ENCODE measurements at regions not wholly inside any gene's neighbourhood (a gene's known extent, or its start where the extent isn't known, plus 50 kb on each side); places are given as distances from the start of the nearest gene placed in this dataset.
"Not testable (repeated sequence)": the region's sequence is repeated elsewhere in the genome, so short reads cannot be mapped to it uniquely, and the experiment has no call there.

- intact Hi-C loops (cut with DNase I): no loop called here
- WGBS (ENCODE audit: insufficient coverage, low coverage, low lambda C conversion rate, missing lambda C conversion rate): 22% methylated on average over 2 of the region's 2 CpGs
- no peak for DNase-seq
- Histone ChIP-seq H3K9me3 (no peaks in the 10 kb centered on the region), H3K4me3 (no peak overlapping the region), H3K27me3 (no peaks in the 10 kb centered on the region), H3K36me3 (no peaks in the 10 kb centered on the region), H3K4me1 (no peaks in the 10 kb centered on the region), H3K27ac (no peak overlapping the region)
- no peak for ATAC-seq
- TF ChIP-seq CTCF (IDR thresholded peaks at IDR 0.05): no peak
- no peak for TF ChIP-seq POLR2A (IDR thresholded peaks at IDR 0.05)
Measured at GRCh38 chrX:34325460-34325859, 193.3 kb upstream of the FAM47A start.

DNA sequence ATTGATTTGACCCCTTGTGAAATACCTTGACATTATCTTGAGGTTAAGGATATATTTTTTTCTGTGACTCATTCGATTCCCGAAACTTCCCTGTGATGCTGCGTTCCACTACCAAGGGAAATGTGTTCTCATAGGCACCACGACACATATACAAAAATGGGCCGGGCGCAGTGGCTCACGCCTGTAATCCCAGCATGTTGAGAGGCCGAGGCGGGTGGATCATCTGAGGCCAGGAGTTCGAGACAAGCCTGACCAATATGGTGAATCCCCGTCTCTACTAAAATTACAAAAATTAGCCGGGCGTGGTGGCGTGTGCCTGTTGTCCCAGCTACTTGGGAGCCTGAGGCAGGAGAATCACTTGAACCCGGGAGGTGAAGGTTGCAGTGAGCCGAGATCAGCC is 188.3 kb upstream of the FAM47A start:
- H3K27me3 ChIP-seq; DNase-seq; H3K4me3 ChIP-seq; H3K27ac ChIP-seq; H3K36me3 ChIP-seq; intact Hi-C loops (cut with DNase I); ATAC-seq; H3K4me1 ChIP-seq; H3K9me3 ChIP-seq: not testable (repeated sequence)
- WGBS (ENCODE audit: insufficient coverage, low coverage, low lambda C conversion rate, missing lambda C conversion rate): 73% methylated on average over 14 of the region's 16 CpGs

DNA sequence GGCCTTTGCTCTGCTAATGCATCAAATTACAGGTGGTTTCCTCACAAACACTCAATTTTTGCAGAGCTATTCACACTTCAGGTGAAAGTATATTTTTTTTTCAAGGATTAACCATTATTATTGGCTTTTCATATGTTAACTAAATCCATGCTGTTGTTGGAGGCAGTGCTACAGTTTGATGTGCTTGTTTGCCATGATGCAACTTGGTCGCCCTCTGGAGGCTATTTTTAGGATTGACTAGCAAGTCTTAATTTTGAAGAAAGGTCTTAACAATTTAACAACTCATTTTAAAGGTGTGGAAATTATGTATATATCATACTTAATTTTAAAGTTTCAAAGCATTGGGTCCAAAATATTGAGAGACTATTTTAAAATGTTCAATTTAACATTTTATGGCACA is 168.8 kb upstream of the FAM47A start:
- Histone ChIP-seq H3K4me1 (no peaks in the 10 kb centered on the region), H3K4me3 (no peak overlapping the region), H3K9me3 (no peaks in the 10 kb centered on the region), H3K27ac (no peak overlapping the region), H3K27me3 (no peaks in the 10 kb centered on the region), H3K36me3 (no peaks in the 10 kb centered on the region)
- WGBS (ENCODE audit: insufficient coverage, low coverage, low lambda C conversion rate, missing lambda C conversion rate): 0% methylated on average over 1 of the region's 1 CpG
- DNase-seq (no peak), ATAC-seq (peak; percentile 47 to 65 (median 60))
- TF ChIP-seq CTCF (IDR thresholded peaks at IDR 0.05): peak; percentile 65 to 75 (median 68)
- TF ChIP-seq POLR2A (IDR thresholded peaks at IDR 0.05): no peak
- intact Hi-C loops (cut with DNase I): no loop called here

DNA sequence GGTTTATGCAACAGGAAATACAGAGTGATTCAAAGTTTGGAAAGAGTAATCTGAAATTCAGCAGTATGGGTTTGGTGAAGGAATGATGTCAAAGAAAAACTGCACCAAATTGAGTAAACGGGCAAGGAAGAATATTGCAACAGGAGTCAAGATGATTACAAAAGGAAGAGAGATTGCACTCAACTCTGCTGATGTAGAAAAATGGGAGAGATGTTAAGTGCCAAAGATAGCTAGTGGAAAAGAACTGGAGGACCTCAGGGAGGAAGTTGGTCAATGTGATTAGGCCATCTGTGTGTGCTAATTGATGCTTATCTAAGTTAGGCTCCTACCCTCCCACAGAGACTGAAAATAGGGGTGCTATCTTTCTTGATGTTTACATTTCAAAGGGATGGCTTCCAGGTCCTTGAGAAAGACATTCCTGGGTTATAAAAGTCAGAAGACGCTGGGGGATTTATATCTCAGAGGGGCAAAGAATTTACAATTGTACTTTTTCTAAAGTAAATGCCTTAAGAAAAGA is 167.4 kb upstream of the FAM47A start:
- TF ChIP-seq CTCF (IDR thresholded peaks at IDR 0.05): no peak
- no peak for TF ChIP-seq POLR2A (IDR thresholded peaks at IDR 0.05)
- Histone ChIP-seq H3K27me3 (no peaks in the 10 kb centered on the region), H3K9me3 (no peaks in the 10 kb centered on the region), H3K36me3 (no peaks in the 10 kb centered on the region), H3K27ac (no peak overlapping the region), H3K4me3 (no peak overlapping the region), H3K4me1 (no peaks in the 10 kb centered on the region)
- no peak for DNase-seq
- 31% methylated on average over 2 of the region's 2 CpGs for WGBS (ENCODE audit: insufficient coverage, low coverage, low lambda C conversion rate, missing lambda C conversion rate)
- intact Hi-C loops (cut with DNase I): no loop called here
- ATAC-seq: no peak

DNA sequence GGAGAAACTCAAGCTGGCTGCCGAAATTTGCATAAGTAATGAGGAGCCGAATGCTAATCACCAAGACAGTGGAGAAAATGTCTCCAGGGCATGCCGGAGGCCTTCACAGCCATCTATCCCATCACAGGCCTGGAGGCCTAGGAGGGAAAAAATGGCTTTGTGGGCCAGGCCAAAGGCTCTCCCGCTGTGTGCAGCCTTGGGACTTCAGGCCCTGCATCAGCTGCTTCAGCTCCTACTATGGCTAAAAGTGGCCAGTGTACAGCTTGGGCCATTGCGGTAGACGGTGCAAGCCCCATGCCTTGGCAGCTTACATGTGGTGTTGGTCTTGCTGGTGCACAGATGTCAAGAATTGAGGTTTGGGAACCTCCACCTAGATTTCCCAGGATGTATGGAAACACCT is 162.6 kb upstream of the FAM47A start:
- H3K9me3 ChIP-seq: no peaks in the 10 kb centered on the region
- H3K4me1 ChIP-seq: no peaks in the 10 kb centered on the region
- H3K27ac ChIP-seq: no peak overlapping the region
- no peaks in the 10 kb centered on the region for H3K27me3 ChIP-seq
- H3K36me3 ChIP-seq: no peaks in the 10 kb centered on the region
- 14% methylated on average over 1 of the region's 6 CpGs for WGBS (ENCODE audit: insufficient coverage, low coverage, low lambda C conversion rate, missing lambda C conversion rate)
- no peak overlapping the region for H3K4me3 ChIP-seq
- intact Hi-C loops (cut with DNase I): no loop called here
- DNase-seq (no peak), ATAC-seq (no peak)
- TF ChIP-seq CTCF (IDR thresholded peaks at IDR 0.05): no peak
- no peak for TF ChIP-seq POLR2A (IDR thresholded peaks at IDR 0.05)

Measured in right lobe of liver (tissue), 6 donors.